Stimulated activated memory B cell treated with anti-CD40 and anti-IgM and Interleukin-4, amounts not matched to agents 10 μg/mL and 1 μg/mL and 100 μg/mL, for 72 hours (primary cell): ENCODE measurements at regions not wholly inside any gene's neighbourhood (a gene's known extent, or its start where the extent isn't known, plus 50 kb on each side); places are given as distances from the start of the nearest gene placed in this dataset.

Experiments used
- ATAC-seq: fragments of 150-1000 bp; cut with Tn5 transposase; 2 replicates; pipeline ENCODE4 v1.10.0; 2021
- H3K27ac Mint-ChIP-seq: one replicate; pipeline ENCODE4 v1.8.0; 2022; ENCODE audit warnings: mild to moderate bottlenecking, mixed read lengths
- H3K27me3 Mint-ChIP-seq: one replicate; pipeline ENCODE4 v1.8.0; 2022; ENCODE audit warnings: mixed read lengths
- H3K36me3 Mint-ChIP-seq: one replicate; pipeline ENCODE4 v1.8.0; 2022; ENCODE audit warnings: mixed read lengths
- H3K4me1 Mint-ChIP-seq: one replicate; pipeline ENCODE4 v1.8.0; 2022; ENCODE audit warnings: mixed read lengths
- H3K4me3 Mint-ChIP-seq: one replicate; pipeline ENCODE4 v1.8.0; 2022; ENCODE audit warnings: mild to moderate bottlenecking, moderate library complexity, mixed read lengths
- H3K9me3 Mint-ChIP-seq: one replicate; pipeline ENCODE4 v1.8.0; 2022; ENCODE audit warnings: mixed read lengths

DNA sequence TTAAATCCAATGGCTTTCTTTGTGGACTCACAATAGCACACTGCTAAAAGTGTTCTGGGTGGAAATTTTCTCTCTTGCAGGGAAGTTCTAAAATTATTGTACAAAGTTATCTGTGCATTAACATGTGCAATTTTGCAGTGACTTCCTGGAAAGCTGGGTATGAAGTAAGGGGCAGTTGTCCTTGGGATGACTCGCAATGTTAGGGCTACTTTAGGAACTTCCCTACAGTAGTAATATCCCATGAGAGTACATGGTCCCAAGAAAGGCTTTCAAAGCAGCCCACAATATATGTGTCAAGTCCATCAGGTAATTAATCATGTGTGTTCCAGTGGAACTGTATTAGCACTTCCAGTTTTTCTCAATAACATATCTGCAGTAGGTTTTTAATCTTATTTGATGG is 201.0 kb upstream of the UBE2E2 start:
- no peaks in the 10 kb centered on the region for H3K4me1 Mint-ChIP-seq
- no peak overlapping the region for H3K27ac Mint-ChIP-seq
- no peaks in the 10 kb centered on the region for H3K36me3 Mint-ChIP-seq
- ATAC-seq: no peak
- H3K27me3 Mint-ChIP-seq: peaks cover 6% of the 10 kb centered on the region
- H3K4me3 Mint-ChIP-seq: no peak overlapping the region
- H3K9me3 Mint-ChIP-seq: no peaks in the 10 kb centered on the region

DNA sequence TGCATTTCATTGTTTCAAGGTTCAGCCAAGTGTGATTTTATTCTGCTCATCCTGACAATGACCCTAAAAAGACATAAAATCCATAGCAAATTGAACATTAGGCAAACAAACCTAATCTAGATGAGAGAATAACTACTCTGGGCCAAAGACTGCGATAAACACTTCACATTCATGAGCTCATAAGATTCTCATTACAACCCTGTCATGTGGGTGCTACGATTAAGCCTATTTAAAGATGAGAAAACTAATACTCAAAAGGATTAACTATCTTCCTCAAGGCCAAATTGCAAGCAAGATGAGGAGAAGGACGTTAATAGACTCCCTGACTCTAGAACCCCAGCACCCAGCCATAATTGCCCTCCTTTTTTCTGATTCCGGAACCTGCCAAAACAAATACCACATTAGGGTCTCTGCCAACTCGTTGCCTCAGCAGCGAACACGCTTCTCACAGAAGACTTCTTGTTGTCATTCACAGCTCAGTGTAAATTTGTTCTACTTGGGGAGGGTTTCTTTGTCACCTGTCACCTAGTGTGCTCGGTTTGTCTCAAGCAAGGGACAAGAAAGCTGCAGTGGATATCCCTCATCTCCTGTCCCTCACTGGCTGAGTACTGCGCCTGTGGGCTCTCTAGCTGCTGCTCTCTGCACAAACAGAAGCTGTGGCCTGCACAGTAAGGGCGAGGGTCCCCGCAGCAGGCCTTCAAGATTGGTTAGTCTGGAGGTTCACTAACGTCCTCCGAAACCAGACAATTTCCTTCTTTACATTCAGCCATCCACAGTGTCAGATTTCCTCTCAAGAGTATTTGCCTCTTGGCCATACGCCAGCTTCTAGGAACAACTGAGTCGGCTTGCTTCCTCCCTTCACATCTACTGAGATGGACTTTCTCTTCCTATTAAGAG is 200.0 kb upstream of the UBE2E2 start:
- no peaks in the 10 kb centered on the region for H3K36me3 Mint-ChIP-seq
- H3K27ac Mint-ChIP-seq: no peak overlapping the region
- H3K9me3 Mint-ChIP-seq: no peaks in the 10 kb centered on the region
- no peak overlapping the region for H3K4me3 Mint-ChIP-seq
- H3K27me3 Mint-ChIP-seq: peaks cover 13% of the 10 kb centered on the region
- no peak for ATAC-seq
- no peaks in the 10 kb centered on the region for H3K4me1 Mint-ChIP-seq

DNA sequence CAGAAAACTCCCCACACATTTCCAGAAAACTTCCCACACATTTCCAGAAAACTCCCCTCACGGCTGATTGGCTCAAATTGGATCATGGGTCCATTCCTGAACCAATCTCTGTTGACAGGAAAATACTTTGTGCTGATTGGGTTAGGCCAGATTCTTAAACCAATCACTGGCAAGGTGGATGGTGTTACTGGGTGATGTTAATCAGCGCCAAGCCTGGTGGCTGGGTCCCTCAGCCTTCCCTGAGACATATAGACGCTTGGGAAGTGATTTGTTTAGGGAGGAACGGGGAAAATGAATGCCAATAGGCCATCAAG is 199.4 kb upstream of the UBE2E2 start:
- no peak overlapping the region for H3K27ac Mint-ChIP-seq
- H3K4me1 Mint-ChIP-seq: no peaks in the 10 kb centered on the region
- H3K27me3 Mint-ChIP-seq: peaks cover 13% of the 10 kb centered on the region
- H3K9me3 Mint-ChIP-seq: no peaks in the 10 kb centered on the region
- H3K4me3 Mint-ChIP-seq: no peak overlapping the region
- ATAC-seq: no peak
- H3K36me3 Mint-ChIP-seq: no peaks in the 10 kb centered on the region

DNA sequence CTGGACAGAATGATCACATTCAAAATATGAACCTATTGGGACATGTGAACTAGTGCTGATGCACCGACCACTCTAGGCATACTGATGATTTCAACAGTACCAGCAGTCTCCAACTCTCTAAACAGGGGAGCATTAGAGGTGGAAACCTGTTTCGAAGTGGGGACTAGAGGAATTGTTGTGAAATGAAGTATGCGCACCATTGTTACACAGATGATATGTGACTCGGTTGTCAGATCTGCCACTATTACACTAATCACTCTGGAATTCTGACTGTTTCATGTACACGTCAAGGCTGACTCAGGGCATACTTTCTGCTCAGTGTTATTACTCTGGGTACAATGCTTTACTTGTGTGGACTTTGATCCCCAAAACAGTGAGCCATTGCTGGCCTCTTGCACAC is 198.2 kb upstream of the UBE2E2 start:
- no peak overlapping the region for H3K27ac Mint-ChIP-seq
- H3K4me3 Mint-ChIP-seq: no peak overlapping the region
- peaks cover 13% of the 10 kb centered on the region for H3K27me3 Mint-ChIP-seq
- H3K4me1 Mint-ChIP-seq: no peaks in the 10 kb centered on the region
- ATAC-seq: no peak
- H3K36me3 Mint-ChIP-seq: no peaks in the 10 kb centered on the region
- peaks cover 2% of the 10 kb centered on the region for H3K9me3 Mint-ChIP-seq

DNA sequence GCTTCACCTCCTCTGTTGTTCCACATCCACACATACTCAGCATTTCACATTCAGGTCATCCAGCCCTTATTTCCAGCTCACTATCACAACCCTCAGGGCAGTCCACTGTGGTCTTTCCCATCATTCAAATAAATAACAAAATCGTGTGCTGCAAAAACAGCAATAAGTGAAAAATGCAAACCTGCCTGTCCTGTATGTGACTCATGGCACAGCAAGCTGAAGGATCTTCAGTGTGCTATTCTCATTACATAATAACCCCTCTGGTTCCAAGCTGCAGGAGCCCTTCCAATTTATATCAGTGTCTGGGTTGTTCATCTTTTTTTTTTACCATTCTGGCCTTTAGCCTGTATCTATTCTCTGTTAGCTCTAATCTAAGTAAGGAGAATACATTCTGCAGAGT is 185.3 kb upstream of the UBE2E2 start:
- peaks cover 36% of the 10 kb centered on the region for H3K27me3 Mint-ChIP-seq
- ATAC-seq: no peak

DNA sequence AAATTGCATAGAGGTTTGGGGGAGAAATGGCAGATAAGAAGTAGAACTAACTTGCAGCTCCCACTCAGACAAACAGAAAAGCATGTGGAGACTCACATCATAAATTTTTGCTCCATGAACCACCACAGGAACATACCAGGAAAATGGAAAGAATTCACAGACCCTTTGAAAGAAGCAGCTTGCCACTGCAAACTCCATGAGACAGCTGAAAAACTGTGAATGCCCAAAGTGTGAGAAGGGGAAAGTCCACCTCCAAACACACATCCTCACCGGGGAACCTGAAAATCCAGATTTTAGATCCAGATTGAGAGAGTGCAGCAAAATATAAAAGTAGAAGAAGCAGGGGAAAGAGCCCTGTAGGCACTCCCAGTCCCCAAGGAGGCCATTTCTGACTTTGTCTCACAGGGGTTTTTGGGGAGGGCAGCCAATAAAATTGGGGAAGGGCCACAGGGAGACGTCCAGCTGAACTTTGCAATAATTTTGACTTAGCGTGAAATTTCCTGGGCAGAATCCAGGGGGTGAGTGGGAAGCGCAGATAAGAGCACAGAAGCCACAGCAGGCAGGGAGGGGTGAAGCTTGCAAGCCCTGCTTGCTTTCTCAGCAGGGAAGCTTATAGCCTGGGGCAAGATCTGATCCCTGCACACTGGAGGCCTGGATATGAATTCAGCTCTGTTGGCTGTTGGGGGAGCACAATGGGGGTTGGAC is 183.4 kb upstream of the UBE2E2 start:
- Mint-ChIP-seq H3K27me3 (peaks cover 56% of the 10 kb centered on the region), H3K9me3 (peaks cover 10% of the 10 kb centered on the region), H3K27ac (no peak overlapping the region), H3K4me3 (no peak overlapping the region), H3K4me1 (no peaks in the 10 kb centered on the region), H3K36me3 (no peaks in the 10 kb centered on the region)
- ATAC-seq: no peak

More for the DNA sequence above, 185.3 kb upstream of the UBE2E2 start:
- no peak overlapping the region for H3K4me3 Mint-ChIP-seq
- no peak overlapping the region for H3K27ac Mint-ChIP-seq
- H3K4me1 Mint-ChIP-seq: no peaks in the 10 kb centered on the region
- H3K36me3 Mint-ChIP-seq: no peaks in the 10 kb centered on the region
- H3K9me3 Mint-ChIP-seq: no peaks in the 10 kb centered on the region

DNA sequence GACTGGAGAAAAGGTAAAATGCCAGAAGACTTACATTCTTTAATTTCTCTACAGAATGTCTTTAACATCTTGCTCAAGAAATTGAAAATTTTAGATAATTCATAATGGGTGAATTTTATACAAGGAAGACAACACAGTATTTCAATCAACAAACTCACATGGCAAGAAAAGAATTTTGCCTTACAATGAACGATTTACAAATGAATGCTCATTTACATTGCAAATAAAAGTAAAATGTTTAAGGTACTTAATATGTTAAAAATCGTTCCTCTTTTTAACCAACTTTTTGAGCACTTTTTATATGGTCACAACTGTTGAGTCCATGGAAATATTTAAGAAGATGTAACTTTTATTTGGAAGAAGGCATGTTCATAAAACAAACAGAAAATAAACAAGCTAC is 174.8 kb upstream of the UBE2E2 start:
- Mint-ChIP-seq H3K27me3 (peaks cover 23% of the 10 kb centered on the region), H3K27ac (no peak overlapping the region), H3K9me3 (peaks cover 14% of the 10 kb centered on the region), H3K36me3 (no peaks in the 10 kb centered on the region), H3K4me3 (no peak overlapping the region), H3K4me1 (no peaks in the 10 kb centered on the region)
- ATAC-seq: no peak

DNA sequence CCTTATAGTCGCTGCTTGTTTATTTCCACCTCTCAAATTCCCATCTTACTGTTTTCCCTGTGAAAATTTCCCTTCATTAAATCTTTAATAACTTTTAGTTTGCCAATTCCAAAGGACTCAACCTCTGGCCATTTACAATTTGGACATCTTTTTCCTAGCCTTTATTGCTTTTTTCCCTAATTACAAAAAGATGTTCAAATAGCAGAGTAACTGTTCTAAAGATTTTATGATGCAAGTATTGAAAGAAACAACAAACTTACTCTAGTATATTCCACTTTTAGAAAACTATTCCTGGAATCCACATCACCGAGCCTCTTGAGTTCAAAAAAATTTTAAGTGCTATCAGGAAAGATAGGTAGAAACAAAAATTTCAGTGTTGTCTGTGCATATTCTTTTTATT is 174.1 kb upstream of the UBE2E2 start:
- Mint-ChIP-seq H3K4me1 (no peaks in the 10 kb centered on the region), H3K4me3 (no peak overlapping the region), H3K9me3 (peaks cover 9% of the 10 kb centered on the region), H3K27me3 (peaks cover 23% of the 10 kb centered on the region), H3K36me3 (no peaks in the 10 kb centered on the region), H3K27ac (no peak overlapping the region)
- ATAC-seq: no peak

DNA sequence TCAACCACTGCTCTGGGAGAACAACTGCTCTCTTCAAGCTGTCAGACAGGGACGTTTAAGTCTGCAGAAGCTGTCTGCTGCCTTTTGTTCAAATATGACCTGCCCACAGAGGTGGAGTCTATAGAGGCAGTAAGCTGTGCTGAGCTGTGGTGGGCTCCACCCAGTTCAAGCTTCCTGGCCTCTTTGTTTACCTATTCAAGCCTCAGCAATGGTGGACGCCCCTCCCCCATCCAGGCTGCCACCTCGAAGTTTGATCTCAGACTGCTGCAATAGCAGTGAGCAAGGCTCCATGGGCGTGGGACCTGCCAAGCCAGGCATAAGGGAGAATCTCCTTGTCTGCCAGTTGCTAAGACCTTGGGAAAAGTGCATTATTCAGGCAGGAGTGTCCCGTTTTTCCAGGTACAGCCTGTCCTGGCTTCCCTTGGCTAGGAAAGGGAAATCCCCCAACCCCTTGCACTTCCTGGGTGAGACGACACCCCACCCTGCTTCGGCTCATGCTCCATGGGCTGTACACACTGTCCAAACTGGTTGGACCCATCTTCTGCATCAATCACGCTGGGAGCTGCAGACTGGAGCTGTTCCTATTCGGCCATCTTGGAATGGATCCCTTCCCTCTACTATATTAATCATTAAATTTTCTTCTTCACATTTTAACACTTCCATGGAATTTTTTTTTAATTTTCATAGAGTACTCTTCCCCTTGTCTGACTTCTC is 167.0 kb upstream of the UBE2E2 start:
- Mint-ChIP-seq H3K27ac (no peak overlapping the region), H3K36me3 (no peaks in the 10 kb centered on the region), H3K9me3 (peaks cover 3% of the 10 kb centered on the region), H3K4me1 (peaks cover 15% of the 10 kb centered on the region), H3K4me3 (no peak overlapping the region), H3K27me3 (peaks cover 38% of the 10 kb centered on the region)
- ATAC-seq: no peak

DNA sequence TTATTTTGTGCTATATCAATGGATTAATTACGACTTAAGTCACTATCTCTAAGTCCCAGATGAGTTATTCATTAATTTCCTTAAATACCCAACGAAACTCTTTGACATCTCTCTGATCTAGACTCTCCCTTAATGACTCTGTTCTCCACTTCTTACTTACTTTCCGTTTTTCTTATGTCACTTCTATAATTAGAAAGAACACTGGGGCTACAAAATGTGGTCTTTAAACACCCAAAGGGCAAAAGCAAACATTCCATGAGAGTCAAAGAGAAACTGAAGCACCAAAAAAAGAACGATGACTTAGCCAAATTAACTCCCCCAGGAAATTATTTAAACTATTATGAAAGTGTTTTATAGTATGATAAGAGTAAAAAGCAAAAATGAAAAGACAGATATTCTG is 166.4 kb upstream of the UBE2E2 start:
- H3K4me3 Mint-ChIP-seq: no peak overlapping the region
- H3K27ac Mint-ChIP-seq: no peak overlapping the region
- peaks cover 38% of the 10 kb centered on the region for H3K27me3 Mint-ChIP-seq
- ATAC-seq: no peak
- H3K36me3 Mint-ChIP-seq: no peaks in the 10 kb centered on the region
- H3K9me3 Mint-ChIP-seq: peaks cover under 1% of the 10 kb centered on the region
- H3K4me1 Mint-ChIP-seq: peaks cover 15% of the 10 kb centered on the region

DNA sequence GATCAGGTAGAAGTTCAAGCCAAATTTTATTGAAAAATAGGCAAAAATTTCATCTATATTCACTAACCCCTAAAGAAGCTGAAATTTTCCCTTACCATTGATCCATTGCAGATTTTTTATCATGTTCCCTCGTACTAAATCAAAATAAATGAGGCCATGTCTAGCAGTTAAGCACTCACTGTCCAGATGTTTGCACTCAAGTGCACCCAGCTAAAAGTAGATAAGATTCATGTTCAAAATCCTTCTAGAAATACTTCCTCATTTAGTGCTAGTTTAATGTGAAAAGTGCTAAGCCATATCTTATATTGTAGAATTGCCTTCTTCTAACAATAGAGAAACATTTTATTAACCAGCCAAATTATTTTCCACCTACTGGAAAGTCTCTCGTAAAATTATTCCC is 164.7 kb upstream of the UBE2E2 start:
- Mint-ChIP-seq H3K4me3 (no peak overlapping the region), H3K4me1 (peaks cover 15% of the 10 kb centered on the region), H3K36me3 (no peaks in the 10 kb centered on the region), H3K27ac (no peak overlapping the region), H3K9me3 (no peaks in the 10 kb centered on the region), H3K27me3 (peaks cover 35% of the 10 kb centered on the region)
- ATAC-seq: no peak

DNA sequence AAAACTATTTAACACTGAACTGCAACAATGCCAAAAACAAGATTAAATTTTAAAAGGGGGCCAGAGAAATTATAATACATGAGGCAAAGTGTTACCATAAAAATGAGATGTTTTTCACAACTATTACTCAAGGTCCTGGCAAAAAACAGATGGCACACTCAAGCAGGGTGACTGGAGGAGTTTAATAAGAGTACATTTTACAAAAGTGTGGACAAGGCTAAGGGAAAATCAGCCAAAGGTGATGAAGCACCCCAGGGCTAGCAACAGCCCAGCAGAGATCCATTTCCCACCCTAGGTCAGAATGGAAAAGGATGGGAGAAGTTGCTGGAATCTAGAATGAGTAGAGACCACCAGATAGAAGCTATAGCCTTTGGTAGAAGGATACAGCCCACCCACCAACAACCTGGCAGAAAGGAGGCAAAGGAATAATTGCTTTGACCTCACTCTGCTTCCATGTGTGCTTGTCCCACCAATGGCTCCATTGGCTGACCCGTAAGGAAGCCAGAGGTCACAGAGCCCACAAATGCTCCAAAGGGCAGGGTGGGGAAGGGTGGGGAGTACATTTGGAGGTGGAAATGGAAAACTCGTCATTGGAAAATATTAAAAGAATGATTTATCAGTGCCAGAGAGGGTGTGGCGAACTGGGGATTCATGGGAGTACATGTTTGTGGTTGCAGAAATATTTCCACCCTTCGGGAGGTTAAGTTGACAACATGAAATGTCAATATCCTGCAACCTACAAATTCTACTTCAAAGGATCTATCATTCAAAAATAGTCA is 161.0 kb upstream of the UBE2E2 start:
- no peak for ATAC-seq
- Mint-ChIP-seq H3K27ac (no peak overlapping the region), H3K27me3 (peaks cover 18% of the 10 kb centered on the region), H3K4me1 (peaks cover 4% of the 10 kb centered on the region), H3K36me3 (peaks cover 1% of the 10 kb centered on the region), H3K4me3 (no peak overlapping the region), H3K9me3 (peaks cover 11% of the 10 kb centered on the region)

DNA sequence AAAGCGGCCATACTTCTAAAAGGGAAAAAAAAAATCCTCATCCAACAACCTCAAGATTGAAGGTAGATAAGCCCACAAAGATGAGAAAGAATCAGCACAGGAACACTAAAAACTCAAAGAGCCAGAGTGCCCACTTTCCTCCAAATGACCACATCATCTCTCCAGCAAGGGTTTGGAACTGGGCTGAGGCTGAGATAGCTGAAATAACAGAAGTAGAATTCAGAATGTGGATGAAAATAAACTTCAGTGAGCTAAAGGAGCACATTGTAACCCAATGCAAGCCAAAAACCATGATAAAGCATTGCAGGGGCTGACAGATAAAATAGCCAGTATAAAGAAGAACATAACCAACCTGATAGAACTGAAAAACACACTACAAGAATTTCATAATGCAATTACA is 158.7 kb upstream of the UBE2E2 start:
- ATAC-seq: no peak
- H3K4me1 Mint-ChIP-seq: no peaks in the 10 kb centered on the region
- peaks cover 14% of the 10 kb centered on the region for H3K9me3 Mint-ChIP-seq
- no peaks in the 10 kb centered on the region for H3K27me3 Mint-ChIP-seq
- no peak overlapping the region for H3K27ac Mint-ChIP-seq
- H3K36me3 Mint-ChIP-seq: peaks cover 6% of the 10 kb centered on the region
- H3K4me3 Mint-ChIP-seq: no peak overlapping the region

DNA sequence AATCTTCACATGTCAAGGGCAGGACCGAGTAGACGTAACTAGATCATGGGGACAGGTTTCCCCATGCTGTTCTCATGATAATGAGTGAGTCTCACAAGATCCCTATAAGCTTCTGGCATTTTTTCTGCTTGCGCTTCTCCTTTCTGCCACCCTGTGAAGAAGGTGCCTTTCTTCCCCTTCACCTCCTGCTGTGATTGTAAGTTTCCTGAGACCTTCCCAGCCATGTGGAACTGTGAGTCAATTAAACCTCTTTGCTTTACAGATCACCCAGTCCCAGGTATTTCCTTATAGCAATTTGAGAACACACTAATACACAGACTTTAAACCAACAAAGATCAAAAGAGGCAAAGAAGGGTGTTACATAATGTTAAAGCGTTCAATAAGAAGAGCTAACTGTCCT is 156.6 kb upstream of the UBE2E2 start:
- Mint-ChIP-seq H3K4me1 (peaks cover 2% of the 10 kb centered on the region), H3K27ac (no peak overlapping the region), H3K36me3 (peaks cover 6% of the 10 kb centered on the region), H3K4me3 (no peak overlapping the region), H3K27me3 (no peaks in the 10 kb centered on the region), H3K9me3 (peaks cover 17% of the 10 kb centered on the region)
- no peak for ATAC-seq
